HepG2 (cell line): ENCODE measurements at regions not wholly inside any gene's neighbourhood (a gene's known extent, or its start where the extent isn't known, plus 50 kb on each side); places are given as distances from the start of the nearest gene placed in this dataset.

Experiments
- BRCA1 ChIP-seq: sonication (generic); formaldehyde crosslinking; IDR thresholded peaks from 2 replicates; pipeline ENCODE4 v1.4.0; 2020; ENCODE audit warnings: missing genetic modification reagents
- EP300 ChIP-seq, 3 experiments: sonication (generic) in 1 of 3; formaldehyde crosslinking in 1 of 3; IDR thresholded peaks; 2 replicates each; pipeline versions ENCODE4 v1.5.1 to v1.6.1; 2011 to 2020; ENCODE audit warnings: low read depth in 2 of 3, low read length in 2 of 3, borderline replicate concordance in 1 of 3, improper control_type of control experiment in 1 of 3, mild to moderate bottlenecking in 1 of 3, missing genetic modification reagents in 1 of 3, moderate library complexity in 1 of 3
- HOXA3 ChIP-seq: sonication (generic); formaldehyde crosslinking; IDR thresholded peaks from 2 replicates; pipeline ENCODE4 v1.5.0; 2020; ENCODE audit warnings: missing genetic modification reagents
- ZNF720 ChIP-seq: sonication (generic); formaldehyde crosslinking; IDR thresholded peaks from 2 replicates; pipeline ENCODE4 v1.4.0; 2020; ENCODE audit warnings: missing genetic modification reagents

GRCh38 chr7:31410265-31410664 lies 69.7 kb upstream of the NEUROD6 start:
- TF ChIP-seq EP300 (IDR thresholded peaks at IDR 0.05; ENCODE audit: low read depth in 2 of 2, low read length in 2 of 2) = no peak
- no peak for TF ChIP-seq EP300 (CRISPR knock-in tag; IDR thresholded peaks at IDR 0.05; ENCODE audit: borderline replicate concordance)
- no peak for TF ChIP-seq BRCA1 (CRISPR knock-in tag)
- TF ChIP-seq ZNF720 (CRISPR knock-in tag) = no peak
- TF ChIP-seq HOXA3 (CRISPR knock-in tag) = no peak
